SU-DHL-6 (cell line): ENCODE measurements at regions not wholly inside any gene's neighbourhood (a gene's known extent, or its start where the extent isn't known, plus 50 kb on each side); places are given as distances from the start of the nearest gene placed in this dataset.

Experiments used
- H2AFZ ChIP-seq: fragments of 200-600 bp; sonication (generic); 2 replicates; pipeline ENCODE4 v1.6.1; 2014; ENCODE audit warnings: low read depth, mild to moderate bottlenecking, moderate library complexity, mixed read lengths, antibody characterized with exemption, low read length; ENCODE audit not compliant: severe bottlenecking
- H3F3A ChIP-seq: fragments of 200-600 bp; shearing (Covaris generic); 2 replicates; pipeline ENCODE4 v1.6.0; 2016; ENCODE audit warnings: antibody characterized with exemption, mild to moderate bottlenecking; ENCODE audit not compliant: insufficient read depth
- H3K27ac ChIP-seq: fragments of 200-600 bp; sonication (generic); 2 replicates; pipeline ENCODE4 v1.5.1; 2016; ENCODE audit warnings: low read depth, mild to moderate bottlenecking, low read length, moderate library complexity, mixed read lengths
- H3K27me3 ChIP-seq: fragments of 200-600 bp; sonication (generic), shearing (Covaris generic); 2 replicates; pipeline ENCODE4 v1.6.0; 2014; ENCODE audit warnings: mild to moderate bottlenecking, low read length
- H3K36me3 ChIP-seq: fragments of 200-600 bp; sonication (generic); 2 replicates; pipeline ENCODE4 v1.6.1; 2014; ENCODE audit warnings: mild to moderate bottlenecking, low read length, mixed read lengths
- H3K4me2 ChIP-seq: fragments of 300-600, 200-600 bp; shearing (Covaris generic), sonication (generic); 2 replicates; pipeline ENCODE4 v1.6.0; 2014; ENCODE audit warnings: low read length, low read depth, mild to moderate bottlenecking; ENCODE audit not compliant: poor library complexity, severe bottlenecking
- H3K4me3 ChIP-seq: fragments of 200-600 bp; sonication (generic); 2 replicates; pipeline ENCODE4 v1.5.1; 2014; ENCODE audit warnings: antibody characterized with exemption, low read length, mild to moderate bottlenecking, mixed read lengths; ENCODE audit not compliant: insufficient read depth, poor library complexity, severe bottlenecking
- H3K79me2 ChIP-seq: fragments of 200-600 bp; sonication (generic); 2 replicates; pipeline ENCODE4 v1.6.1; 2014; ENCODE audit warnings: mild to moderate bottlenecking, low read length, moderate library complexity; ENCODE audit not compliant: insufficient read depth
- H3K9ac ChIP-seq: fragments of 200-600 bp; sonication (generic); 2 replicates; pipeline ENCODE4 v1.7.0; 2014; ENCODE audit warnings: mild to moderate bottlenecking, low read length
- H3K9me2 ChIP-seq: fragments of 200-600 bp; sonication (generic); replicated peaks from 2 replicates; pipeline ENCODE4 v1.6.1; 2014; ENCODE audit warnings: low read length; ENCODE audit not compliant: insufficient read depth
- H3K9me3 ChIP-seq: fragments of 200-600 bp; sonication (generic); 2 replicates; pipeline ENCODE4 v1.6.1; 2014; ENCODE audit warnings: low read length, mixed read lengths; ENCODE audit not compliant: insufficient read depth
- H4K20me1 ChIP-seq: fragments of 200-600 bp; sonication (generic); 2 replicates; pipeline ENCODE4 v1.6.1; 2014; ENCODE audit warnings: low read depth, mild to moderate bottlenecking, antibody characterized with exemption, low read length, moderate library complexity, mixed read lengths
- CTCF ChIP-seq: fragments of 200-600 bp; sonication (generic); IDR thresholded peaks from one replicate; pipeline ENCODE4 v1.5.1; 2017; ENCODE audit warnings: antibody characterized with exemption, mild to moderate bottlenecking, low read length, moderate library complexity; ENCODE audit not compliant: insufficient read depth, poor library complexity, severe bottlenecking
- EZH2phosphoT487 ChIP-seq: fragments of 200-600 bp; sonication (generic), shearing (Covaris generic); conservative IDR thresholded peaks from 2 replicates; pipeline ENCODE4 v1.6.1; 2018; ENCODE audit warnings: mild to moderate bottlenecking, antibody characterized with exemption, low read length, moderate library complexity, mixed read lengths

DNA sequence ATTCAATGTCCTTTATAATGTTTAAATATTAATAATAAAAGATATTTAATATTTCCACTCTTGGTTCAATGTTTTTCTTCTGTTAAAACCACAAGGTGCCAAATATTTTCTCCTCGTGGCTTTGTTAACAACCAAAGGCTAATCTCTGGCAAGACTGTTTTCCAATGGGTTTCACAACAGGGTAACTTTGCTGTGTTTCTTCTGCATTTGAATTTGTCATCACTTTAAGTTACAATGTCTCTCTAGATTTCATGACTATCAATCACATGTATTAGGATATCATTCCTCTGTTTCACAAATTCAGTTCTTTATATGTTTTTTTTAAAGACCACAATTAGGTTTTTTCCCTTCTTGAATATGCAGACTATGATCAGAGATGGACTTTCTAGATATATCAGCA lies 469.8 kb upstream of the ACVR2A start:
- Histone ChIP-seq H3K36me3 (no peaks in the 10 kb centered on the region), H3K27me3 (no peaks in the 10 kb centered on the region), H3K4me2 (no peak overlapping the region), H3K79me2 (no peaks in the 10 kb centered on the region), H3K9me2 (no peaks in the 10 kb centered on the region), H2AFZ (no peak overlapping the region), H3K9me3 (no peaks in the 10 kb centered on the region), H3K27ac (no peak overlapping the region), H3K9ac (no peak overlapping the region), H4K20me1 (no peaks in the 10 kb centered on the region), H3F3A (no peaks in the 10 kb centered on the region), H3K4me3 (no peak overlapping the region)
- TF ChIP-seq CTCF: no peak
- TF ChIP-seq EZH2phosphoT487: no peak

DNA sequence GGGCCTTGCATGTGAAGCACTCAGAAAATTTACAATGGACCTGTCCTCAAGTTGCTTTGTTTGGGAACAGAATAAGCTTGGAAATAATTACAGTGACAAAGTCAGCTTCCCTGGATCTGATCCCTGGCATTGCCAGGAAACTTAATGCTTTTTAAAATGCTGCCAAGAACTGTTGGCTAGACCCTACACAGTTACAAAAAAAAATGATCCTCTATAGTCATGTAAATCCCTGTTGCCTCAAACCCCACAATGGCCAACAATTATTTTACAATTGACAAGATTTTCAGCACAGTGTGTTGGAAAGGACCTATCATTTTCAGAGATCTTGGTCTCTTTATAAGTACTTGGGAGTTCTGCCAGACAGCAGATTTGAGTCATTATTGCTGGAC lies 470.4 kb upstream of the ACVR2A start:
- Histone ChIP-seq H3K9ac (no peak overlapping the region), H3K4me2 (no peak overlapping the region), H2AFZ (no peak overlapping the region), H3F3A (no peaks in the 10 kb centered on the region), H3K36me3 (no peaks in the 10 kb centered on the region), H3K27me3 (no peaks in the 10 kb centered on the region), H3K79me2 (no peaks in the 10 kb centered on the region), H3K27ac (no peak overlapping the region), H3K9me2 (no peaks in the 10 kb centered on the region), H3K4me3 (no peak overlapping the region), H4K20me1 (no peaks in the 10 kb centered on the region), H3K9me3 (no peaks in the 10 kb centered on the region)
- TF ChIP-seq EZH2phosphoT487 (no peak), CTCF (no peak)

DNA sequence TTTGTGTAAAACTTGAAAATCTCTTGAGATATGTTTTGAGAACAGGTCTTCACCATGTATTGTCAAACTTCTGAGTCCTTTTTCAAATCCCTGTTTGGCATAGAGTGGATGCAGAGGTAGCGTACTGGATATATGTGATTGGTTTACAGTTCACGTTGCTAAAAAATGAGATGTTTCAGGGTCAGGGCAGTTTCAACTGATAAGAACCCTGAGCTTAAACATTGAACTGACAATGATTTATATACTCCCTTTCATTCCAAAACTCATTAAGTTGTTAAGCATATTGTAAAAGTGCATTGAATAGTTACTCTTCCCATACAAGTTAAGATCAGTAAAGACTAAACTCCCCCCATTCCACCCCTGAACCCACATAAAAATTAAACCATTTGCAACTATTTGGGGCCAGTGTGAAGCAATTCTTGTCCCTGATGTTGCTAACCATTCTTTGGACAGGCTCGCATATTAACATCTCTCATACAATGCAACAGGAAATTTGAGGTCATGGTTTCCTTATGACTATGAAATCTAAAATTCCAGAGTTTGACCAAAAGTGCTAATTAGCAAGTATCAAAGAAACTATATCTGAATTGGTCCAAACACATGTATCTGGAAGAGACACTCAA lies 470.9 kb upstream of the ACVR2A start:
- no peaks in the 10 kb centered on the region for H3K9me3 ChIP-seq
- no peaks in the 10 kb centered on the region for H3K36me3 ChIP-seq
- no peak overlapping the region for H3K27ac ChIP-seq
- H3K79me2 ChIP-seq: no peaks in the 10 kb centered on the region
- TF ChIP-seq EZH2phosphoT487: no peak
- TF ChIP-seq CTCF: no peak
- H3K4me3 ChIP-seq: no peak overlapping the region
- H3K27me3 ChIP-seq: no peaks in the 10 kb centered on the region
- no peaks in the 10 kb centered on the region for H4K20me1 ChIP-seq
- H2AFZ ChIP-seq: no peak overlapping the region
- H3F3A ChIP-seq: no peaks in the 10 kb centered on the region
- no peak overlapping the region for H3K9ac ChIP-seq
- H3K9me2 ChIP-seq: no peaks in the 10 kb centered on the region
- no peak overlapping the region for H3K4me2 ChIP-seq

DNA sequence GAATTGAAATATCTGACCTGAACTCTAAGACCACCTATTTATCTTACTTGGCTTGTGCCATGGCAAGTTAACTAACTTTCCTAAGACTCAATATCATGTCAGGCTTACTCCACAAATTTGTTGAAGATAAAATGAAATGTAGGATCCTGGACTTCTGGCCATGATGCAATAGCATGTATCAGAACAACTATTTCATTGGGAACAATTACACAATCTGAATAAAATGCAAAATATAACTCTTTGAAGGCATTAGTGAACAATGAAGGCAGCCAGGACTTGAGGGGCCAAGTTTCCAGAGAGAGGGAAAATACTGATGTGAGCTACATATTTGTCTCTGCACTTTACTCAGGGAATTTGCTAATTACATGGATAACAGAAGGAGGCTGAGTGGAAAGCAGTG lies 476.5 kb upstream of the ACVR2A start:
- H3K9me3 ChIP-seq: no peaks in the 10 kb centered on the region
- no peak overlapping the region for H2AFZ ChIP-seq
- TF ChIP-seq CTCF (no peak), EZH2phosphoT487 (no peak)
- no peaks in the 10 kb centered on the region for H3K27me3 ChIP-seq
- no peak overlapping the region for H3K9ac ChIP-seq
- no peak overlapping the region for H3K27ac ChIP-seq
- H3F3A ChIP-seq: no peaks in the 10 kb centered on the region
- H3K36me3 ChIP-seq: no peaks in the 10 kb centered on the region
- no peaks in the 10 kb centered on the region for H3K9me2 ChIP-seq
- no peaks in the 10 kb centered on the region for H3K79me2 ChIP-seq
- H3K4me2 ChIP-seq: no peak overlapping the region
- H4K20me1 ChIP-seq: no peaks in the 10 kb centered on the region
- no peak overlapping the region for H3K4me3 ChIP-seq
